ENCODE measurements at regions not wholly inside any gene's neighbourhood (a gene's known extent, or its start where the extent isn't known, plus 50 kb on each side); places are given as distances from the start of the nearest gene placed in this dataset.
A peak's percentile ranks its signal among the peaks of the same experiment; 100 is the strongest.

GRCh38 chr1:193451606-193452005 is 265.2 kb upstream of the B3GALT2 start:
- no peak for DNase-seq
- Histone ChIP-seq H3F3A (ENCODE audit: insufficient read depth, low read depth) (no peaks in the 10 kb centered on the region), H3K9me2 (ENCODE audit: insufficient read depth) (no peaks in the 10 kb centered on the region; the same call in 1 of the 2 replicates), H3K36me3 (ENCODE audit: low read depth) (no peaks in the 10 kb centered on the region), H3K27ac (no peak overlapping the region), H3K27me3 (ENCODE audit: insufficient read depth, low read depth) (no peaks in the 10 kb centered on the region), H3K79me2 (ENCODE audit: low read depth) (no peaks in the 10 kb centered on the region), H2AFZ (no peak overlapping the region), H3K4me3 (no peak overlapping the region), H3K4me2 (no peak overlapping the region), H3K4me1 (replicated peaks; ENCODE audit: insufficient read depth) (no peaks in the 10 kb centered on the region), H4K20me1 (ENCODE audit: insufficient read depth) (no peaks in the 10 kb centered on the region), H3K9me3 (ENCODE audit: insufficient read depth, low read depth) (no peaks in the 10 kb centered on the region)
- POLR2A ChIA-PET (ENCODE audit: unreplicated experiment), result no interaction called here
- TF ChIP-seq EZH2 (IDR thresholded peaks at IDR 0.05; ENCODE audit: low read depth) (no peak), CTCF (conservative IDR thresholded peaks at IDR 0.05) (no peak)
- intact Hi-C loops (cut with micrococcal nuclease; ENCODE audit: unreplicated experiment), result no loop called here
- no TSS peak for BruUV-seq (replicated peaks)
- CTCF ChIA-PET, result no interaction called here

- H3K4me1 ChIP-seq (replicated peaks; ENCODE audit: insufficient read depth), result no peaks in the 10 kb centered on the region
- H2AFZ ChIP-seq, result no peak overlapping the region
- H3K4me2 ChIP-seq, result no peak overlapping the region
- ChIA-PET CTCF (no interaction called here), POLR2A (ENCODE audit: unreplicated experiment) (no interaction called here)
- no peak for DNase-seq
- BruUV-seq (replicated peaks), result no TSS peak
- H3K9me2 ChIP-seq (ENCODE audit: insufficient read depth), result no peaks in the 10 kb centered on the region; the same call in 1 of the 2 replicates
- intact Hi-C loops (cut with micrococcal nuclease; ENCODE audit: unreplicated experiment), result no loop called here
- no peaks in the 10 kb centered on the region for H3K36me3 ChIP-seq (ENCODE audit: low read depth)
- no peaks in the 10 kb centered on the region for H3F3A ChIP-seq (ENCODE audit: insufficient read depth, low read depth)
- no peaks in the 10 kb centered on the region for H3K9me3 ChIP-seq (ENCODE audit: insufficient read depth, low read depth)
- no peaks in the 10 kb centered on the region for H3K79me2 ChIP-seq (ENCODE audit: low read depth)
- no peaks in the 10 kb centered on the region for H4K20me1 ChIP-seq (ENCODE audit: insufficient read depth)
- H3K27ac ChIP-seq, result no peak overlapping the region
- no peaks in the 10 kb centered on the region for H3K27me3 ChIP-seq (ENCODE audit: insufficient read depth, low read depth)
- TF ChIP-seq CTCF (conservative IDR thresholded peaks at IDR 0.05) (no peak), EZH2 (IDR thresholded peaks at IDR 0.05; ENCODE audit: low read depth) (no peak)
- no peak overlapping the region for H3K4me3 ChIP-seq
Measured at GRCh38 chr1:193451001-193451400, 264.6 kb upstream of the B3GALT2 start.

- Histone ChIP-seq H3K36me3 (ENCODE audit: low read depth) (no peaks in the 10 kb centered on the region), H3K4me2 (no peak overlapping the region), H3K4me3 (no peak overlapping the region), H2AFZ (0 out of 2 replicates have a peak overlapping the region, but pooled peaks have one; percentile 3), H4K20me1 (ENCODE audit: insufficient read depth) (no peaks in the 10 kb centered on the region), H3K27me3 (ENCODE audit: insufficient read depth, low read depth) (no peaks in the 10 kb centered on the region), H3F3A (ENCODE audit: insufficient read depth, low read depth) (no peaks in the 10 kb centered on the region), H3K4me1 (replicated peaks; ENCODE audit: insufficient read depth) (no peaks in the 10 kb centered on the region), H3K9me3 (ENCODE audit: insufficient read depth, low read depth) (no peaks in the 10 kb centered on the region), H3K27ac (no peak overlapping the region), H3K79me2 (ENCODE audit: low read depth) (no peaks in the 10 kb centered on the region), H3K9me2 (ENCODE audit: insufficient read depth) (no peaks in the 10 kb centered on the region; the same call in 1 of the 2 replicates)
- ChIA-PET POLR2A (ENCODE audit: unreplicated experiment) (no interaction called here), CTCF (no interaction called here)
- BruUV-seq (replicated peaks), result no TSS peak
- intact Hi-C loops (cut with micrococcal nuclease; ENCODE audit: unreplicated experiment), result no loop called here
- DNase-seq, result no peak
- TF ChIP-seq EZH2 (IDR thresholded peaks at IDR 0.05; ENCODE audit: low read depth) (no peak), CTCF (conservative IDR thresholded peaks at IDR 0.05) (no peak)
Measured at GRCh38 chr1:193448682-193449461, 262.5 kb upstream of the B3GALT2 start.

Measured in PC-9 (cell line).